ENCODE measurements at regions not wholly inside any gene's neighbourhood (a gene's known extent, or its start where the extent isn't known, plus 50 kb on each side); places are given as distances from the start of the nearest gene placed in this dataset.

DNA sequence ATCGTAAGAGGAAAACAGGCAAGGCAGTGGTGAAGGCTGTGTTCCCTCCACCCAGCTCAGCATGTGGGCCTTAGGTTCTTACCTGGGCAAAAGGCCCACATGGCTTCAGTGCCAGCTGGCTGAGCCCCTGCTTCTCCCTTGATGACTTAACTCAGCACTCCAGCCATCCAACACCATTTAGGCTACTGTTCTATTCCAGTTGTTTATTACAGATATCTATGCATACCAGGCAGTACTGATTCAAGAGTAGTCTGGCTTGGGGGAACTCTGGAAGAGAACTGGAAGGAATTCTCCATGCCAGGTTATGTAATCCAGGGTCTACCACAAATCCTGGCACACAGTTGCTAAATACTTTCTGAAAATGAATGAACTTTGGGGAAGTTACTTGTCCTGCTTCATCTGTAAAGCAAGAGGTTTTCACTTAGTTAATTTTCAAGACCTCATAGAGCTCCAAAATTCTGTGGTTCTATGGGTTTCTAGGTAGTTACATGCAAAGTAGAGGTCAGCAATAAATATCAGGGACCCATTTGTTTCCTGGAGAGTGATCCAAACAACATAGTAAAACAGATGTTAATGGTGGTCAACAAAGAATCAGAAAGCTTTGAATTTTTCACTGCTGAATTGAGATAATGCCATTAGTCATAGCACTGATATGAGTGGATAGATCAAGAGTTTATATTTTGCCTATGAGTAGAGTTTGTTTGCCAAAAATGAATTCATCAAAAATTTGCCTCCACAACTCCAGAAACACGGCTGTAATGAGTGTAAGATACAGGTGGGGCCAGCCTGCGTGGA is 88.2 kb upstream of the OSMR start:
- DNase-seq (ENCODE audit: low read depth), result no peak
- H3K4me3 ChIP-seq (ENCODE audit: control insufficient read depth, low read depth, low read length), result no peak overlapping the region
- TF ChIP-seq, protein P1, sequence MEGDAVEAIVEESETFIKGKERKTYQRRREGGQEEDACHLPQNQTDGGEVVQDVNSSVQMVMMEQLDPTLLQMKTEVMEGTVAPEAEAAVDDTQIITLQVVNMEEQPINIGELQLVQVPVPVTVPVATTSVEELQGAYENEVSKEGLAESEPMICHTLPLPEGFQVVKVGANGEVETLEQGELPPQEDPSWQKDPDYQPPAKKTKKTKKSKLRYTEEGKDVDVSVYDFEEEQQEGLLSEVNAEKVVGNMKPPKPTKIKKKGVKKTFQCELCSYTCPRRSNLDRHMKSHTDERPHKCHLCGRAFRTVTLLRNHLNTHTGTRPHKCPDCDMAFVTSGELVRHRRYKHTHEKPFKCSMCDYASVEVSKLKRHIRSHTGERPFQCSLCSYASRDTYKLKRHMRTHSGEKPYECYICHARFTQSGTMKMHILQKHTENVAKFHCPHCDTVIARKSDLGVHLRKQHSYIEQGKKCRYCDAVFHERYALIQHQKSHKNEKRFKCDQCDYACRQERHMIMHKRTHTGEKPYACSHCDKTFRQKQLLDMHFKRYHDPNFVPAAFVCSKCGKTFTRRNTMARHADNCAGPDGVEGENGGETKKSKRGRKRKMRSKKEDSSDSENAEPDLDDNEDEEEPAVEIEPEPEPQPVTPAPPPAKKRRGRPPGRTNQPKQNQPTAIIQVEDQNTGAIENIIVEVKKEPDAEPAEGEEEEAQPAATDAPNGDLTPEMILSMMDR (IDR thresholded peaks at IDR 0.05; ENCODE audit: control insufficient read depth, insufficient read depth, low read depth, low read length, missing control alignments), result no peak

DNA sequence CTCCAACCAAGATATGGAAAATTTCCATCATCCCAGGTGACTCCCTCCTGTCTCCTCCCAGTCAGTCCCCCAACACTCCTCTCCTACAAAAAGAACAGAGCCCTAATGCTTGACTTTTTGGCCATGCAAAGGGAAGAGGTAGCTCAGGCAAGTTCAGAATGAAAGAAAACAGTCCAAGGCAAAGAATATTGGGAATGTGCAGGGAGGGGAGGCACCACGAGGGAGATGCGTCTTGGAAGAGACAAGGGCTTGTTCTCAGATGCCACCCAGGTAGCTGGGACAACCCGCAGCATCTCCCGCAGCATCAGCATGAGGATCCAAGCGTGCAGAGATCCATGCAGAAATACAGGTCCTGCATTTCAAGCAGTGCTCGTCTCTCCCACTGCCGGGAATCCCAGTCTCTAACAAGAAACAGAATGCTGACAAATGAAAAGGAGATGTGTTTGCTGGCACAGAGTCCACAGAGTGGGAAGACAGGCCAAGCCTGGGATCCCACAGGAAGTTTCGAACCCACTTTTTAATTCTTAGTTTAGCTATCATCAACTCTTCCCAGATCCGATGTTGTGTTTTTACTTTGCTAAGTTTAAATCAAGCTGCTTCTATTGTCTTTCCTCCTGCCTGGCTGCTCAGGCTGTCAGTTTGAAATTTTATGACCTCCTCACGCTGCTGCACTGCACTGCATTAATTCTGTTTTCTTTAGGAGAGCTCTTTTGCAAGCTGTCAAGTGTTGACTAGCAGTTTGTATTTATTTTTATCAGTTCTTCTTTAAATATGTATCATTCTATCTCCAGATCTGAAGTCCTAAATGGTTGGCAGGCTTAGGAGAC is 86.8 kb upstream of the OSMR start:
- no peak for DNase-seq (ENCODE audit: low read depth)
- TF ChIP-seq, protein P1 (IDR thresholded peaks at IDR 0.05; ENCODE audit: control insufficient read depth, insufficient read depth, low read depth, low read length, missing control alignments), result no peak

GRCh38 chr5:38764937-38765391 is 80.8 kb upstream of the OSMR start:
- H3K4me3 ChIP-seq (ENCODE audit: control insufficient read depth, low read depth, low read length), result no peak overlapping the region
- TF ChIP-seq, protein P1 (IDR thresholded peaks at IDR 0.05; ENCODE audit: control insufficient read depth, insufficient read depth, low read depth, low read length, missing control alignments), result no peak
- DNase-seq (ENCODE audit: low read depth), result no peak

More for the DNA sequence above, 86.8 kb upstream of the OSMR start:
- H3K4me3 ChIP-seq (ENCODE audit: control insufficient read depth, low read depth, low read length), result no peak overlapping the region

DNA sequence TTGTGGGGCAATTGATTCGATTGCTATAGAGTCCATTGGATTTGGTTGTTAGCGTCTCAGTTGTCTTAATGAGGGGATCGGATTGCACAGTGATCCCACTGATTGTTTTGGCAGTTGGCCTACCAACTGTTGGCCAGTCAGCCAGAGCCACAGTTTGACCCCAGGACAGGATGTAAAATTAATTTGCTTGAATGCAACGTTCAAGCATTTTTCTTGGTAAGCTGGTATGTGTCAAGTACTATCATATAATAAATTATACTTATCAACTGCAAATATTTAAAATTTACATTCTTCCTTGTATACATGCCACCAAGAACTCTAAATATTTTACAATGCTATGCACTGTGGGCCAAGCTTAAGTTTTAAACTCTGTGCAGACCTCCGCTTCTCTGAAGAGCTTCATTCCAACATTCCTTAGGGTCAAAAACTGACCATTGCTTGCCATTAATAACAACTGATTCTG is 80.4 kb upstream of the OSMR start:
- H3K4me3 ChIP-seq (ENCODE audit: control insufficient read depth, low read depth, low read length), result no peak overlapping the region
- DNase-seq (ENCODE audit: low read depth), result no peak
- TF ChIP-seq, protein P1 (IDR thresholded peaks at IDR 0.05; ENCODE audit: control insufficient read depth, insufficient read depth, low read depth, low read length, missing control alignments), result no peak

DNA sequence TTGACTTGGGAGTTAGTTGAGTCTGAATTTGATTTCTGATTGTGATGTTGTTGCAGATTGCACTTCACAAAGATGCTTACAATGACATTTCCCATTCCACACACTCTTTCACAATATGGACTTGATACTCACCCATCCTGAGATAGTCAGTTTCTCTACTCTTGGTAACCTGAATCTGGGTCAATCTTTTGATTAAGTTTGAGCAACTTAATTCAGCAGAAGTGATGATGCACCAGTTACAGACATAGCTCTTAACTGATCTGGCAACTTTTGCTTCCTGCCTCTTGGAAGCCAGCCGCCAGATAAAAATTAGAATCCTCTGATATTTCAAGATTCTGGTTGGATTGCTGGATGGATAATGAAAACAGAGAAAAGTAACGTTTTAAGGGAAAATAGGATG is 79.7 kb upstream of the OSMR start:
- DNase-seq (ENCODE audit: low read depth), result no peak
- TF ChIP-seq, protein P1 (IDR thresholded peaks at IDR 0.05; ENCODE audit: control insufficient read depth, insufficient read depth, low read depth, low read length, missing control alignments), result no peak
- H3K4me3 ChIP-seq (ENCODE audit: control insufficient read depth, low read depth, low read length), result no peak overlapping the region

GRCh38 chr5:38768412-38769211 is 77.2 kb upstream of the OSMR start:
- no peak overlapping the region for H3K4me3 ChIP-seq (ENCODE audit: control insufficient read depth, low read depth, low read length)
- DNase-seq (ENCODE audit: low read depth), result no peak
- TF ChIP-seq, protein P1 (IDR thresholded peaks at IDR 0.05; ENCODE audit: control insufficient read depth, insufficient read depth, low read depth, low read length, missing control alignments), result no peak
